DMS114 treated with DMSO at 0.1 percent for 48 hours (cell line): ENCODE measurements at regions not wholly inside any gene's neighbourhood (a gene's known extent, or its start where the extent isn't known, plus 50 kb on each side); places are given as distances from the start of the nearest gene placed in this dataset.

ENCODE experiments used
- DNase-seq: peaks from one replicate; lab custom pipeline; 2025; ENCODE audit not compliant: unreplicated experiment; lab: John Stamatoyannopoulos, UW

GRCh38 chr2:204042401-204042800 lies 105.8 kb downstream of the ICOS start:
- no peak for DNase-seq

- no peak for DNase-seq
Measured at GRCh38 chr2:204046145-204046544, 109.6 kb downstream of the ICOS start.

- no peak for DNase-seq
Measured at GRCh38 chr2:204049635-204050034, 113.1 kb downstream of the ICOS start.

GRCh38 chr2:204050681-204051080 lies 114.1 kb downstream of the ICOS start:
- DNase-seq: no peak

- no peak for DNase-seq
Measured at GRCh38 chr2:204051476-204051875, 114.9 kb downstream of the ICOS start.

- DNase-seq: no peak
Measured at GRCh38 chr2:204051984-204052556, 115.5 kb downstream of the ICOS start.

- DNase-seq: no peak
Measured at GRCh38 chr2:204059016-204059415, 122.5 kb downstream of the ICOS start.

- no peak for DNase-seq
Measured at GRCh38 chr2:204060841-204061240, 124.3 kb downstream of the ICOS start.

GRCh38 chr2:204061241-204061640 lies 124.7 kb downstream of the ICOS start:
- DNase-seq: no peak

- DNase-seq: no peak
Measured at GRCh38 chr2:204064119-204064518, 127.6 kb downstream of the ICOS start.

- DNase-seq: no peak
Measured at GRCh38 chr2:204065566-204065965, 129.0 kb downstream of the ICOS start.

- DNase-seq: no peak
Measured at GRCh38 chr2:204066051-204066450, 129.5 kb downstream of the ICOS start.

GRCh38 chr2:204069804-204070203 lies 133.2 kb downstream of the ICOS start:
- no peak for DNase-seq

- no peak for DNase-seq
Measured at GRCh38 chr2:204072443-204073324, 136.1 kb downstream of the ICOS start.

GRCh38 chr2:204074456-204074855 lies 137.9 kb downstream of the ICOS start:
- DNase-seq: no peak

- no peak for DNase-seq
Measured at GRCh38 chr2:204078003-204078698, 141.6 kb downstream of the ICOS start.

- no peak for DNase-seq
Measured at GRCh38 chr2:204081487-204082425, 145.2 kb downstream of the ICOS start.

GRCh38 chr2:204086167-204086566 lies 149.6 kb downstream of the ICOS start:
- no peak for DNase-seq

GRCh38 chr2:204089105-204089504 lies 152.5 kb downstream of the ICOS start:
- DNase-seq: no peak

- no peak for DNase-seq
Measured at GRCh38 chr2:204089574-204089973, 153.0 kb downstream of the ICOS start.

GRCh38 chr2:204090021-204090420 lies 153.5 kb downstream of the ICOS start:
- DNase-seq: no peak
